GM18502 (cell line): ENCODE measurements at regions not wholly inside any gene's neighbourhood (a gene's known extent, or its start where the extent isn't known, plus 50 kb on each side); places are given as distances from the start of the nearest gene placed in this dataset.

ENCODE experiments used
- ATAC-seq: cut with Tn5 transposase; IDR thresholded peaks from one replicate; pipeline ENCODE4 v1.9.1; 2021; ENCODE audit warnings: mild to moderate bottlenecking; ENCODE audit not compliant: unreplicated experiment, poor library complexity

- no peak for ATAC-seq
These were observed 907.9 kb upstream of the CELF4 start for GRCh38 chr18:38473535-38473934.

- ATAC-seq = no peak
These were observed 904.8 kb upstream of the CELF4 start for GRCh38 chr18:38470421-38470820.

- ATAC-seq = no peak
These were observed 900.8 kb upstream of the CELF4 start for GRCh38 chr18:38466426-38466825.

GRCh38 chr18:38464024-38464423, 898.4 kb upstream of the CELF4 start:
- no peak for ATAC-seq

- ATAC-seq = no peak
These were observed 895.1 kb upstream of the CELF4 start for GRCh38 chr18:38460657-38461056.

GRCh38 chr18:38459131-38459994, 893.8 kb upstream of the CELF4 start:
- ATAC-seq = no peak

- no peak for ATAC-seq
These were observed 893.1 kb upstream of the CELF4 start for GRCh38 chr18:38458698-38459097.

- no peak for ATAC-seq
These were observed 890.7 kb upstream of the CELF4 start for GRCh38 chr18:38456253-38456652.

GRCh38 chr18:38454764-38455469, 889.3 kb upstream of the CELF4 start:
- ATAC-seq = no peak

GRCh38 chr18:38453880-38454279, 888.3 kb upstream of the CELF4 start:
- ATAC-seq = no peak

GRCh38 chr18:38450876-38451275, 885.3 kb upstream of the CELF4 start:
- ATAC-seq = no peak

GRCh38 chr18:38445804-38446145, 880.2 kb upstream of the CELF4 start:
- no peak for ATAC-seq

- no peak for ATAC-seq
These were observed 879.6 kb upstream of the CELF4 start for GRCh38 chr18:38444971-38445803.

GRCh38 chr18:38427736-38428135, 862.1 kb upstream of the CELF4 start:
- no peak for ATAC-seq

- ATAC-seq = no peak
These were observed 861.6 kb upstream of the CELF4 start for GRCh38 chr18:38427234-38427633.

GRCh38 chr18:38421872-38422615, 856.4 kb upstream of the CELF4 start:
- ATAC-seq = no peak

- ATAC-seq = no peak
These were observed 855.4 kb upstream of the CELF4 start for GRCh38 chr18:38421021-38421420.

- no peak for ATAC-seq
These were observed 855.0 kb upstream of the CELF4 start for GRCh38 chr18:38420611-38421010.

- ATAC-seq = no peak
These were observed 850.2 kb upstream of the CELF4 start for GRCh38 chr18:38415811-38416210.

GRCh38 chr18:38413193-38413592, 847.6 kb upstream of the CELF4 start:
- ATAC-seq = no peak
